T-helper 2 cell treated with Interferon-gamma antibody and Interleukin-4, amounts not matched to agents 5 μg/mL and 100 μg/mL, for 36 hours (primary cell): ENCODE measurements at regions not wholly inside any gene's neighbourhood (a gene's known extent, or its start where the extent isn't known, plus 50 kb on each side); places are given as distances from the start of the nearest gene placed in this dataset.

Experiments
- DNase-seq: peaks from one replicate; pipeline ENCODE4 v3.0.0; 2021; ENCODE audit warnings: low spot score
- H3K27ac Mint-ChIP-seq: one replicate; pipeline ENCODE4 v1.8.0; 2021; ENCODE audit warnings: mild to moderate bottlenecking, mixed read lengths
- H3K27me3 Mint-ChIP-seq: one replicate; pipeline ENCODE4 v1.8.0; 2021; ENCODE audit warnings: low read depth, mixed read lengths
- H3K36me3 Mint-ChIP-seq: one replicate; pipeline ENCODE4 v1.8.0; 2021; ENCODE audit warnings: low read depth, mixed read lengths
- H3K4me1 Mint-ChIP-seq: one replicate; pipeline ENCODE4 v1.8.0; 2021; ENCODE audit warnings: low read depth, mixed read lengths
- H3K4me3 Mint-ChIP-seq: one replicate; pipeline ENCODE4 v1.8.0; 2022; ENCODE audit warnings: mild to moderate bottlenecking, moderate library complexity, mixed read lengths
- H3K9me3 Mint-ChIP-seq: one replicate; pipeline ENCODE4 v1.8.0; 2021; ENCODE audit warnings: mixed read lengths

DNA sequence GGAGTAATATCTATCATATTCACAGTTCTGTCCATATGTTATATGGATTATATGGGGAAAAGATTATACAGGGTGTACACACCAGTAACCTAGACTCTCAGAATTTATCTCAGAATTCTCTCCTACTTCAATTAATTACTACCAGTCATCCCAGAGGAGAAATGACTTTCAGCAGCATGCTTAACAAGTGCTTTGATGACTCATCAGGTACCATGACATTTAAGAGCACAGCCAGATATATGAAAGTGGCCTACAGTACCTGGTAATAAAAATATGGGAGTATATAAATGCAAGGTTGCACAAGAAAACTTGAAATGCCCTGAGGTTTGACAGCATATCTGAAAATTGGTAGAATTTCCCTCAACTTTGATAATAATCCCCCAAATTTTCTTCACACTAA, 1273.0 kb downstream of the OTOL1 start:
- H3K9me3 Mint-ChIP-seq, result peaks cover 10% of the 10 kb centered on the region
- H3K4me3 Mint-ChIP-seq, result no peak overlapping the region
- no peaks in the 10 kb centered on the region for H3K36me3 Mint-ChIP-seq
- H3K27ac Mint-ChIP-seq, result no peak overlapping the region
- no peaks in the 10 kb centered on the region for H3K27me3 Mint-ChIP-seq
- no peak for DNase-seq
- H3K4me1 Mint-ChIP-seq, result no peaks in the 10 kb centered on the region

DNA sequence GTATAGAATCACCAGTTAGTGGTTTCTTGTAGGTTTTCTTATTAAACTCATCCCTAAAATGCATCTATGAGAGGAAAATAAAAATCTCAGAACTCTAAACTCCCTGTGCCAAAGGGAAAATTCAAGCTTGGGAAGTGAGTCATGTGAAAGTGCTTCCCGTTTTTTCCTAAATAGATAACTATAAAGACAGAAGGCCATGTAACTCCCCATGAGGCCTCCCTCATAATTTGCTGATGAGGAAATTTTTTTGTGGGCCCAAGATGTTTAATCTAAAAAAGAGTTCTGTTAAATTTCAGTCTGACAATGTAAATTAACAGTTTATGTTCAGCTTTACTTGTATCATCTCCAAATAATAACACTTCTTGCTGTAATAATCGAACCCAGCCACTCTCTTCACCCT, 1273.9 kb downstream of the OTOL1 start:
- peaks cover 13% of the 10 kb centered on the region for H3K9me3 Mint-ChIP-seq
- no peak for DNase-seq
- no peak overlapping the region for H3K27ac Mint-ChIP-seq
- no peaks in the 10 kb centered on the region for H3K36me3 Mint-ChIP-seq
- no peaks in the 10 kb centered on the region for H3K27me3 Mint-ChIP-seq
- H3K4me1 Mint-ChIP-seq, result no peaks in the 10 kb centered on the region
- H3K4me3 Mint-ChIP-seq, result no peak overlapping the region

DNA sequence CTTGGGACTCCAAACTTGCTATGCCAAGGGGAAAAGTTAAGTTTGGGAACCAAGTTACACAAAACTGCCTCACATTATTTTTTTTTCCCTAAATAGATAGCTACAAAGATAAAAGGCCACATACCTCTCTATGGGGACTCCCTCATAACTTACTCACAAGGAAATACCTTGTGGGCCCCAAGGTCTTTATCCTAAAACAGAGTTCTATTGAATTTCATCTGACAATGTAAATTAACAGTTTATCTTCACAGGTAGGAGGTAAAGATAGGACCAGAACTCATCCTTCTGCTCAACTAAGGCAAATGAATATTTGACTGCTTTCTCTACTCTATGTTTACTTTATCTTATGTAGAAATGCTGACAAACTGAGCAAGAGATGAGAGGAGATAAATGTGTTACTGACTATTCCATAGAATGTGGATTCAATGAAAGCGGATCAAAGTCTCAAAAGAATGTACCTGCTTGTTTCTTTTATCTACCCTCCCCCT, 1278.0 kb downstream of the OTOL1 start:
- no peak for DNase-seq
- H3K27me3 Mint-ChIP-seq, result no peaks in the 10 kb centered on the region
- no peak overlapping the region for H3K27ac Mint-ChIP-seq
- no peaks in the 10 kb centered on the region for H3K36me3 Mint-ChIP-seq
- H3K4me3 Mint-ChIP-seq, result no peak overlapping the region
- H3K4me1 Mint-ChIP-seq, result no peaks in the 10 kb centered on the region
- peaks cover 13% of the 10 kb centered on the region for H3K9me3 Mint-ChIP-seq

DNA sequence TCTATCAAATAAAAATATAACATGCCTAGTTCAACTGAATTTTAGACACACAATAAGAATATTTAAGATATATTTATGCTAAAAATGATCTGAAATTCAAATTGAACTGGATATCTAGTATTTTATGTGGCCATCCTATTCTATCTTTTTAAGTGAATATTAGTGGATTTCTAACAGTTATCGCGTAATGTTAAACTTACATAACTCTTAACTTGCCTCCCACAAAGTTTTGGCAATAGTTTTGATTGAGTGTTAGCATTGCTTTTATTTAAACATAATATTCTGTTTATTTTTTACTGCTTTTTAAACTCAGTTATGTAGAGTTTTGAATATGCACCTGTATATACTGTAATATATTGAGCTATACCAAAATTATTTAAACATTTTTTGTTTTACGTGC, 1279.5 kb downstream of the OTOL1 start:
- Mint-ChIP-seq H3K27me3 (no peaks in the 10 kb centered on the region), H3K4me1 (no peaks in the 10 kb centered on the region), H3K4me3 (no peak overlapping the region), H3K36me3 (no peaks in the 10 kb centered on the region), H3K27ac (no peak overlapping the region), H3K9me3 (peaks cover 13% of the 10 kb centered on the region)
- DNase-seq, result no peak

DNA sequence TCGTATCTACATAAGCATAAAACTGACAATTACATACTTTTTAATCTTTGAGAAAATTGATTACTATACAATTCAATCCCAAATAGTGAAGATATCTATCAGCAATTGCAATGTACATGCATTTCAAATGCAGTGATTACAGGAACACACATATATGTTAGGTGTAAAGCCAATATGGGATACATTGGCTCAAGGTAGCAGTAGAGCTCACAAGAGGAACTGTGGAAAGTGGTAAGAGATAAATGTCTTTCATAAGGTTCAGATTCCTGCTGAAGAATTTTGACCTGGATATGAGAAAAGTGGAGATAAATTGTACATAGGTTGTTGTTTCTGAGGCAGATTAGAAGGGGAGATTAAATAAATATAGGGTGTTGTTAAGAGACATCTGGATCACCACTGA, 1280.5 kb downstream of the OTOL1 start:
- no peaks in the 10 kb centered on the region for H3K4me1 Mint-ChIP-seq
- no peak for DNase-seq
- H3K36me3 Mint-ChIP-seq, result no peaks in the 10 kb centered on the region
- no peaks in the 10 kb centered on the region for H3K27me3 Mint-ChIP-seq
- H3K27ac Mint-ChIP-seq, result no peak overlapping the region
- H3K4me3 Mint-ChIP-seq, result no peak overlapping the region
- peaks cover 11% of the 10 kb centered on the region for H3K9me3 Mint-ChIP-seq

DNA sequence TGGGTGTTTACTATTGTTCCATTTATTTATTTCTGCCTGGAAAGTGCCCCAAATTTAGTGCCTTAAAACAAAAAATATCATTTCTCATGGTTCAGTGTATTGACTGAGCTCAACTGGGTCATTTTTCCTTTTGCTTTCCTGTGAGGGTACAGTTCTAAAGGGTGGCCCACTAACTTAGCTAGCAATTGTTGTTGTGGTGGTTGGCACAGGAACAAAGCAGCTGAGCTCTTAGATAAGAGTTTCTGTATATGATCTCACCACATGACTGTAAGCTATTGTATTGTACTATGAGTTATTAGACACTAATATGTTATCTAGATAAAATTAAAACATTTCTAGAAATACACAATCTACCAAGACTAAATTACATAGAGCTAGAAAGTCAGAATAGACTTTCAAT, 1283.7 kb downstream of the OTOL1 start:
- H3K4me3 Mint-ChIP-seq, result no peak overlapping the region
- H3K4me1 Mint-ChIP-seq, result no peaks in the 10 kb centered on the region
- no peaks in the 10 kb centered on the region for H3K36me3 Mint-ChIP-seq
- DNase-seq, result no peak
- H3K27ac Mint-ChIP-seq, result no peak overlapping the region
- no peaks in the 10 kb centered on the region for H3K27me3 Mint-ChIP-seq
- no peaks in the 10 kb centered on the region for H3K9me3 Mint-ChIP-seq

DNA sequence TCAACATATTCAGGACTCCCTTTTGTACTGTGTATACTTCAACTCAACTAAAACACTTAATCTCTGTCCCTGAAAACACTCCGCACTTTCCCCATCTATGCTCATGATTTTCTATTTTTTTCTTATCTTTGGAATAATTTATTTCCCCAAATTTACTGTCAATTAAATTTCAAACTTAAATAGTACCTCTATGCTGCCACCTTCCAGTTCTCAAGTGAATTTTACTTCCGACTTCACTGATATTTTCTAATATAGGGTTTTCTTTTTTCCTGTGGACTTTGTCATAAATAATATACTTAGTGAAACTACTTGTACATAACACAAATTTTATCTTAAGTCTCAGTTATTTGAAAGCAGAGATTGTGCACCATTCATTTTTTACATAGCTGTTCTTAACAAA, 1303.3 kb downstream of the OTOL1 start:
- Mint-ChIP-seq H3K4me3 (no peak overlapping the region), H3K9me3 (no peaks in the 10 kb centered on the region), H3K27ac (no peak overlapping the region), H3K27me3 (no peaks in the 10 kb centered on the region), H3K36me3 (no peaks in the 10 kb centered on the region), H3K4me1 (no peaks in the 10 kb centered on the region)
- no peak for DNase-seq

DNA sequence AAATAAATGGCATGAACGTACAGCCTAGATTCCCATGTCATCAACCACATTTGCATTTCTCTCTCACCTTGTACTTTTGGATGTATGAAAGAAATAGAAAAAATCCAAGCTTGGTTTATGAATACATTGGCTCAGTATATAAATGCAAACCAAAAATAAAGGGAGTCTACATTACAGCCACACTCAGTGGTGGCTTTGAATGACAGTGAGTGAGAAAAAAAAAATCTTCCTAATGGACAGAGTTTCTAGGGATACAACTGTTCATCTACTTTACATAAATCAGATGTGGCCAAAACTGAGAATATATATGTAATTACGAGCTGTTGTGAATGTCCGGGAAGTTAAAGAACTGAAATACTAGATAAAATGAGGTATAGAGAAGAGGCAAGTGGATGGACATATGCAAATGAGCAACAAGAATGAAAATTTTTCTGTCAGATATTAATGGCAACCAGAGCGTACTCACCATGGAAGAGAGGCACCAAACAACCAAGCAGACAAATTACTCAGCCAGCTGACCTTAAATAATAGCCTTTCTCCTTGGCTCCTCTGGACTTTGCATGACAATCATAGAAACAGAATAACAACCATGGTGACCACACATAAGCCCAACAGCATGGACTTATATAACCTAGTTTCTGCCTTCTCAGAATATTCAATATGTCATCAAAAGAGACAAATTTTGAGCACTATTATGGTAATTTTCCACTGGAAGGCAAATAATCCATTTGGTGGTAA, 1305.8 kb downstream of the OTOL1 start:
- no peaks in the 10 kb centered on the region for H3K27me3 Mint-ChIP-seq
- no peak overlapping the region for H3K27ac Mint-ChIP-seq
- no peaks in the 10 kb centered on the region for H3K36me3 Mint-ChIP-seq
- no peaks in the 10 kb centered on the region for H3K4me1 Mint-ChIP-seq
- DNase-seq, result no peak
- H3K4me3 Mint-ChIP-seq, result no peak overlapping the region
- no peaks in the 10 kb centered on the region for H3K9me3 Mint-ChIP-seq

DNA sequence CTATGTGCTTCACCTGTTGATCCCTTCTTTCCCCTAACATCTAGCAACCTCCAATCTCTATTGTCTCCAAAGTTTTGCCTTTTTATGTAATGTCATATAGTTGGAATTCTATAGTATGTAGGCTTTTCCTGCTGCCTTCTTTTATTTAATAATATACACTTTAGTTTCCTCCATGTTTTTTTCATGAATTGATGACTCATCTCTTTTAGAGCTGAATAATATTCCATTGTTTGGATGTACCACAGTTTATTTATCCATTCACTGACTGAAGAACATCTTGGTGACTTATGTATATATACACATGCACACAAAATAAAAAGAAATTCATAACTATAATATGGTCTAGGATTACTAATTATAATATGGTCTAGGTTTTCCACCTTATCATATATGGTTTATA, 1314.2 kb downstream of the OTOL1 start:
- no peak for DNase-seq
- H3K27ac Mint-ChIP-seq, result no peak overlapping the region
- H3K4me1 Mint-ChIP-seq, result no peaks in the 10 kb centered on the region
- no peaks in the 10 kb centered on the region for H3K36me3 Mint-ChIP-seq
- H3K27me3 Mint-ChIP-seq, result no peaks in the 10 kb centered on the region
- H3K4me3 Mint-ChIP-seq, result no peak overlapping the region
- peaks cover 16% of the 10 kb centered on the region for H3K9me3 Mint-ChIP-seq

DNA sequence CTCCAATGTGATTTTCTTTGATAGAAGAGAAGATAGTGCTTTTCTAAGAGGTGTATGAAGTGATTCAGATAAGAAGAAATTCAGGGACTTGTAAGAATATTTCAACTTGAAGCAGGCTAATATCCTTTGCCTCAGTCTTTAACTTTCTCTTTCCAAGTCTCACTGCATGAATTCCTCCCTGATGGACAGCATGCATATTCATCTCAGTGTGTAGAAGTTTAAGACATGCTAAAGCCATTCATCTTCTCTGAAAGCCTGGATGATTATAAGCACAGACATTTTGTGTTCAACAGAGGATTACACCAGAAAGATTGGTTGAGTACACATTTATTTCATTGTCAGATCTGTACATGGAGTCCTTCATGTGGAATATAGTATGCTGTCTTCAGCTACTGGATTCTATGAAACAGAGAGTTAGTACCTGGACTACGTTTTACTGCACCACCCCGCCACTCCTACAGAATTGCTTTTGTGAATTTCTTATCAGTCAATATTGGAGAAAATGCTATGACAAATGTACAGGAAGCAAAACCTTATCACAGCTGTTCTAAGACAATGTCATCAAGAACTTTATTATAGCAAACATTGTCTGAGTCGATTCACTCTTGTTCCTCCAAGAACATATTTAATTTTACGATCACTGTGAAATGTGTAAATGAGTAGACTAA, 1346.1 kb downstream of the OTOL1 start:
- Mint-ChIP-seq H3K9me3 (peaks cover 9% of the 10 kb centered on the region), H3K27me3 (no peaks in the 10 kb centered on the region), H3K4me1 (no peaks in the 10 kb centered on the region), H3K36me3 (no peaks in the 10 kb centered on the region), H3K27ac (no peak overlapping the region), H3K4me3 (no peak overlapping the region)
- DNase-seq, result no peak

DNA sequence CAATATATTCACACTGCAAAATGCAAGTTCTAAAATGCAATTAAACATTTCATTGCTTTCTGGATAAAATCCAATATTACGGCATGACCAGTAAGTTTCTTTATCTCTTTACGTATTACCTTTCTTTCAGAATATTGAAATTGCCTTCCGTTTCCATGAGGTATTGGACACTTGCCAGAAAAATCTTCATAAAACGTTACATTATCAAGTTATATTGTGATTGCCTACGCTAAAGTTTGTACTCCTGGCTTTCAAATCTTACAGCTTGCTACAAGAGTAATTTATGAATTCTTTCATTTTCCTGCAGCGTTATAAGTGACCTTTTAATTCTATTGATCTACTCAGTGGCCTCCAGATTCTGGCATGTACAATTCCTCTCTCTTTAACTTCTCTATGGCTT, 1349.3 kb downstream of the OTOL1 start:
- no peaks in the 10 kb centered on the region for H3K4me1 Mint-ChIP-seq
- no peak for DNase-seq
- H3K27me3 Mint-ChIP-seq, result no peaks in the 10 kb centered on the region
- no peak overlapping the region for H3K4me3 Mint-ChIP-seq
- H3K9me3 Mint-ChIP-seq, result peaks cover 9% of the 10 kb centered on the region
- no peak overlapping the region for H3K27ac Mint-ChIP-seq
- H3K36me3 Mint-ChIP-seq, result no peaks in the 10 kb centered on the region

DNA sequence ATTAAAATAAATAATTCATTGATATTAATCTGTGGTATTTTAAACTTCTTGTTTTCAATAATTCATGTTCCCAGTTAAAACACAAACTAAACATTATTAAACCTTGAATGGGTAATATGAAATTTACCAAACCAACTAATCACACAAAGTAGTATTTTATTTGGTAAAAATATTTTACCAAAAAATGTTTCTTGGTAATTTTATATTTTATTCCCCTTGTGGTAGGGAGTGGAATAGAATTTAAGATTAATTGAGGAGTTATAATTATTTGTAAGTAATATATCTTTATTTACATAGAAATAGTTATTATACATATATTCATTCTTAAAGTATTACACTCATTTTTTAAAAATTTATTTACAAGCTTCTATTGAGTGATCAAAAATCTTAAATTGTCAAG, 1350.9 kb downstream of the OTOL1 start:
- Mint-ChIP-seq H3K36me3 (no peaks in the 10 kb centered on the region), H3K9me3 (peaks cover 9% of the 10 kb centered on the region), H3K4me1 (no peaks in the 10 kb centered on the region), H3K27ac (no peak overlapping the region), H3K4me3 (no peak overlapping the region), H3K27me3 (no peaks in the 10 kb centered on the region)
- no peak for DNase-seq

DNA sequence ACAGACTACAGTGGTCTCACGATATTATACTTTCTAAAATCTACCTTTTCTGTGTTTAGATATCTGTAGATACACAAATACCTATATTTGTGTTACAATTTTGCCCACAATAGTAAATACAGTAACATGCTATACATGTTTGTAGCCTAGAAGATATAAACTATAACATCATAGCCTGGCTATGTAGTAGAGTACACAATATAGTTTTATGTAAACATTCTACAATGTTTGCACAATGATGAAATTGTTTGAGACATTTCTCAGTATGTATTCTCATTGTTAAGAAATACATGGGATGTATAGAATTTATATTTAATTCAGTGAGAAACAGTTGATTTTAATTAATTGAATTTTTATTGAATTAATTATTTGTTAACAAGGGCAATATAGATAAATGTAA, 1367.0 kb downstream of the OTOL1 start:
- Mint-ChIP-seq H3K9me3 (no peaks in the 10 kb centered on the region), H3K27ac (no peak overlapping the region), H3K4me3 (no peak overlapping the region), H3K36me3 (no peaks in the 10 kb centered on the region), H3K27me3 (no peaks in the 10 kb centered on the region), H3K4me1 (no peaks in the 10 kb centered on the region)
- DNase-seq, result no peak

DNA sequence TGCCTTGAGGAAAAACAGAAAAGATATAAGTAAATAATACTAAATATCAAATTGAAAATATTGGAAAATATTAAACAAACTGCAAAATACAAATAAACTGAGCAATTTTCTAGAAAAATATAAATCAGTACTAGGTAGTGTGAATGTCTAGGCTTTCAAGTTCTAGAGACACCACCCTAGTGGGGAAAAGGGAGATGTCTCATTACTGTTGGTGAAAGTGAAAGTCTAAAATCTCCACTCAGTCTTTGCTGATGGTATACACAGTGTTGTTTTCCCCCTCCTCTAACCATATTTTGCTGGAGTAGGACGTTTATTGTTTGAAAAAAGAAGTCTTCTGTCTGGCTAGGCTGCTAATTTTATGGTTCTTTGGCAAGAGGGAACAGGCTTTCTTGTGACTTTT, 1368.9 kb downstream of the OTOL1 start:
- H3K4me3 Mint-ChIP-seq, result no peak overlapping the region
- DNase-seq, result no peak
- H3K27ac Mint-ChIP-seq, result no peak overlapping the region
- no peaks in the 10 kb centered on the region for H3K27me3 Mint-ChIP-seq
- H3K36me3 Mint-ChIP-seq, result no peaks in the 10 kb centered on the region
- no peaks in the 10 kb centered on the region for H3K4me1 Mint-ChIP-seq
- H3K9me3 Mint-ChIP-seq, result no peaks in the 10 kb centered on the region
